Duodenal mucosa (tissue), 2 donors: ENCODE measurements at regions not wholly inside any gene's neighbourhood (a gene's known extent, or its start where the extent isn't known, plus 50 kb on each side); places are given as distances from the start of the nearest gene placed in this dataset.

Source experiments
- H3K27ac ChIP-seq: one replicate; pipeline ENCODE4 v1.7.0; 2013; ENCODE audit warnings: low read depth, low read length
- H3K27me3 ChIP-seq, 2 donors: one replicate each; pipeline ENCODE4 v1.7.0; 2013; ENCODE audit warnings: low read length in 2 of 2, control low read depth in 1 of 2; ENCODE audit not compliant: insufficient read depth in 2 of 2, control insufficient read depth in 1 of 2
- H3K36me3 ChIP-seq, 2 donors: one replicate each; pipeline ENCODE4 v1.7.0; 2013; ENCODE audit warnings: low read length in 2 of 2, control low read depth in 1 of 2; ENCODE audit not compliant: insufficient read depth in 2 of 2, control insufficient read depth in 1 of 2
- H3K4me1 ChIP-seq, 2 donors: one replicate each; pipeline ENCODE4 v1.7.0; 2013; ENCODE audit warnings: low read length in 2 of 2, control low read depth in 1 of 2; ENCODE audit not compliant: insufficient read depth in 2 of 2, control insufficient read depth in 1 of 2
- H3K4me3 ChIP-seq, 2 donors: one replicate each; pipeline ENCODE4 v1.7.0; 2013; ENCODE audit warnings: low read length in 2 of 2, low read depth in 1 of 2
- H3K9ac ChIP-seq, 2 donors: one replicate each; pipeline ENCODE4 v1.7.0; 2013; ENCODE audit warnings: low read length in 2 of 2, low read depth in 1 of 2
- H3K9me3 ChIP-seq, 2 donors: one replicate each; pipeline ENCODE4 v1.7.0; 2013; ENCODE audit warnings: low read length in 2 of 2, control low read depth in 1 of 2; ENCODE audit not compliant: control insufficient read depth in 1 of 2

- peaks cover 6 to 8% of the 10 kb centered on the region in 2 donors for H3K9me3 ChIP-seq
- H3K4me1 ChIP-seq, result no peaks in the 10 kb centered on the region
- no peak overlapping the region for H3K9ac ChIP-seq
- no peak overlapping the region for H3K4me3 ChIP-seq
- no peak overlapping the region for H3K27ac ChIP-seq
- no peaks in the 10 kb centered on the region for H3K27me3 ChIP-seq
- no peaks in the 10 kb centered on the region for H3K36me3 ChIP-seq
These were observed 540.4 kb upstream of the CDH11 start for GRCh38 chr16:65662256-65662655.

- H3K27me3 ChIP-seq, result no peaks in the 10 kb centered on the region
These were observed 539.7 kb upstream of the CDH11 start for GRCh38 chr16:65661558-65661957.

GRCh38 chr16:65660390-65660789, 538.5 kb upstream of the CDH11 start:
- Histone ChIP-seq H3K4me3 (no peak overlapping the region), H3K27ac (no peak overlapping the region), H3K9ac (no peak overlapping the region), H3K4me1 (no peaks in the 10 kb centered on the region), H3K27me3 (no peaks in the 10 kb centered on the region), H3K9me3 (peaks cover 2 to 8% of the 10 kb centered on the region in 2 donors), H3K36me3 (no peaks in the 10 kb centered on the region)

More at GRCh38 chr16:65661558-65661957, 539.7 kb upstream of the CDH11 start:
- peaks cover 2 to 8% of the 10 kb centered on the region in 2 donors for H3K9me3 ChIP-seq
- no peak overlapping the region for H3K9ac ChIP-seq
- no peaks in the 10 kb centered on the region for H3K4me1 ChIP-seq
- H3K27ac ChIP-seq, result no peak overlapping the region
- no peaks in the 10 kb centered on the region for H3K36me3 ChIP-seq
- no peak overlapping the region for H3K4me3 ChIP-seq

- H3K27ac ChIP-seq, result no peak overlapping the region
- no peaks in the 10 kb centered on the region for H3K4me1 ChIP-seq
- H3K4me3 ChIP-seq, result no peak overlapping the region
- no peaks in the 10 kb centered on the region for H3K27me3 ChIP-seq
- no peak overlapping the region for H3K9ac ChIP-seq
- peaks cover 2 to 8% of the 10 kb centered on the region in 2 donors for H3K9me3 ChIP-seq
- H3K36me3 ChIP-seq, result no peaks in the 10 kb centered on the region
These were observed 537.9 kb upstream of the CDH11 start for GRCh38 chr16:65659758-65660157.

- no peak overlapping the region for H3K27ac ChIP-seq
- no peaks in the 10 kb centered on the region for H3K9me3 ChIP-seq
- no peaks in the 10 kb centered on the region for H3K36me3 ChIP-seq
- no peak overlapping the region for H3K9ac ChIP-seq
- H3K4me3 ChIP-seq, result no peak overlapping the region
- H3K27me3 ChIP-seq, result no peaks in the 10 kb centered on the region
- no peaks in the 10 kb centered on the region for H3K4me1 ChIP-seq
These were observed 536.9 kb upstream of the CDH11 start for GRCh38 chr16:65658787-65659220.

- Histone ChIP-seq H3K4me3 (no peak overlapping the region), H3K9ac (no peak overlapping the region), H3K9me3 (no peaks in the 10 kb centered on the region), H3K27ac (no peak overlapping the region), H3K36me3 (no peaks in the 10 kb centered on the region), H3K4me1 (no peaks in the 10 kb centered on the region), H3K27me3 (no peaks in the 10 kb centered on the region)
These were observed 536.5 kb upstream of the CDH11 start for GRCh38 chr16:65658349-65658748.

- H3K4me3 ChIP-seq, result no peak overlapping the region
- no peaks in the 10 kb centered on the region for H3K36me3 ChIP-seq
- H3K27me3 ChIP-seq, result no peaks in the 10 kb centered on the region
- H3K27ac ChIP-seq, result no peak overlapping the region
- no peaks in the 10 kb centered on the region for H3K9me3 ChIP-seq
- H3K4me1 ChIP-seq, result no peaks in the 10 kb centered on the region
- H3K9ac ChIP-seq, result no peak overlapping the region
These were observed 535.7 kb upstream of the CDH11 start for GRCh38 chr16:65657556-65657955.

GRCh38 chr16:65657071-65657494, 535.2 kb upstream of the CDH11 start:
- Histone ChIP-seq H3K36me3 (no peaks in the 10 kb centered on the region), H3K27ac (no peak overlapping the region), H3K27me3 (no peaks in the 10 kb centered on the region), H3K9ac (no peak overlapping the region), H3K9me3 (no peaks in the 10 kb centered on the region), H3K4me3 (no peak overlapping the region), H3K4me1 (no peaks in the 10 kb centered on the region)

- H3K27me3 ChIP-seq, result no peaks in the 10 kb centered on the region
- no peaks in the 10 kb centered on the region for H3K36me3 ChIP-seq
- H3K4me3 ChIP-seq, result no peak overlapping the region
- no peaks in the 10 kb centered on the region for H3K4me1 ChIP-seq
- no peak overlapping the region for H3K9ac ChIP-seq
- no peak overlapping the region for H3K27ac ChIP-seq
- H3K9me3 ChIP-seq, result no peaks in the 10 kb centered on the region
These were observed 533.9 kb upstream of the CDH11 start for GRCh38 chr16:65655802-65656201.

GRCh38 chr16:65648101-65648500, 526.2 kb upstream of the CDH11 start:
- no peak overlapping the region for H3K9ac ChIP-seq
- no peaks in the 10 kb centered on the region for H3K4me1 ChIP-seq
- no peak overlapping the region for H3K4me3 ChIP-seq
- H3K27me3 ChIP-seq, result no peaks in the 10 kb centered on the region
- no peak overlapping the region for H3K27ac ChIP-seq
- no peaks in the 10 kb centered on the region for H3K36me3 ChIP-seq
- no peaks in the 10 kb centered on the region for H3K9me3 ChIP-seq

- peaks cover 0 to 3% of the 10 kb centered on the region in 2 donors for H3K9me3 ChIP-seq
- no peaks in the 10 kb centered on the region for H3K36me3 ChIP-seq
- H3K27me3 ChIP-seq, result no peaks in the 10 kb centered on the region
- no peak overlapping the region for H3K4me3 ChIP-seq
- no peak overlapping the region for H3K27ac ChIP-seq
- H3K9ac ChIP-seq, result no peak overlapping the region
- H3K4me1 ChIP-seq, result no peaks in the 10 kb centered on the region
These were observed 523.0 kb upstream of the CDH11 start for GRCh38 chr16:65644821-65645220.
